GM18517 (cell line): ENCODE measurements at regions not wholly inside any gene's neighbourhood (a gene's known extent, or its start where the extent isn't known, plus 50 kb on each side); places are given as distances from the start of the nearest gene placed in this dataset.

Experiments
- ATAC-seq: cut with Tn5 transposase; IDR thresholded peaks from one replicate; pipeline ENCODE4 v1.9.1; 2021; ENCODE audit warnings: mild to moderate bottlenecking, moderate library complexity; ENCODE audit not compliant: unreplicated experiment

GRCh38 chr2:129061769-129062121, 743.1 kb upstream of the HS6ST1 start:
- ATAC-seq: no peak

GRCh38 chr2:129062146-129062912, 743.7 kb upstream of the HS6ST1 start:
- ATAC-seq: no peak

GRCh38 chr2:129067070-129067469, 748.4 kb upstream of the HS6ST1 start:
- ATAC-seq: no peak

GRCh38 chr2:129067953-129068352, 749.3 kb upstream of the HS6ST1 start:
- no peak for ATAC-seq

- ATAC-seq: no peak
Measured at GRCh38 chr2:129068543-129068942, 749.9 kb upstream of the HS6ST1 start.

- no peak for ATAC-seq
Measured at GRCh38 chr2:129069875-129070594, 751.4 kb upstream of the HS6ST1 start.

- ATAC-seq: no peak
Measured at GRCh38 chr2:129070663-129071062, 752.0 kb upstream of the HS6ST1 start.

- no peak for ATAC-seq
Measured at GRCh38 chr2:129071531-129071930, 752.9 kb upstream of the HS6ST1 start.

GRCh38 chr2:129074298-129074920, 755.7 kb upstream of the HS6ST1 start:
- no peak for ATAC-seq

- ATAC-seq: no peak
Measured at GRCh38 chr2:129078548-129078947, 759.9 kb upstream of the HS6ST1 start.

- ATAC-seq: no peak
Measured at GRCh38 chr2:129080715-129081476, 762.2 kb upstream of the HS6ST1 start.

GRCh38 chr2:129085386-129085785, 766.7 kb upstream of the HS6ST1 start:
- no peak for ATAC-seq

- ATAC-seq: no peak
Measured at GRCh38 chr2:129087133-129087813, 768.6 kb upstream of the HS6ST1 start.

GRCh38 chr2:129091620-129092019, 773.0 kb upstream of the HS6ST1 start:
- no peak for ATAC-seq

- ATAC-seq: no peak
Measured at GRCh38 chr2:129092956-129093355, 774.3 kb upstream of the HS6ST1 start.

GRCh38 chr2:129101186-129101585, 782.5 kb upstream of the HS6ST1 start:
- ATAC-seq: no peak

- ATAC-seq: no peak
Measured at GRCh38 chr2:129103936-129104878, 785.5 kb upstream of the HS6ST1 start.

GRCh38 chr2:129112181-129112580, 793.5 kb upstream of the HS6ST1 start:
- no peak for ATAC-seq

- ATAC-seq: no peak
Measured at GRCh38 chr2:129113776-129114175, 795.1 kb upstream of the HS6ST1 start.

GRCh38 chr2:129117434-129117833, 798.8 kb upstream of the HS6ST1 start:
- ATAC-seq: no peak
